Right atrium auricular region (tissue), 2 donors: ENCODE measurements at regions not wholly inside any gene's neighbourhood (a gene's known extent, or its start where the extent isn't known, plus 50 kb on each side); places are given as distances from the start of the nearest gene placed in this dataset.
"Not testable (repeated sequence)": the region's sequence is repeated elsewhere in the genome, so short reads cannot be mapped to it uniquely, and the experiment has no call there.

Source experiments
- DNase-seq: peaks from one replicate; pipeline ENCODE4 v3.0.0-alpha.2; 2019; ENCODE audit warnings: low spot score
- H3K27ac ChIP-seq, 2 donors: fragments of 200-600 bp; sonication (generic); 1 replicate in 1 of 2; 2 replicates in 1 of 2; pipeline ENCODE4 v1.5.1; 2016 to 2019
- H3K27me3 ChIP-seq, 2 donors: fragments of 200-600 bp; sonication (generic); one replicate each; pipeline versions ENCODE4 v1.5.1 to v1.6.0; 2017 to 2019
- H3K36me3 ChIP-seq: fragments of 200-600 bp; sonication (generic); one replicate; pipeline ENCODE4 v1.5.1; 2016
- H3K4me1 ChIP-seq, 2 donors: fragments of 200-600 bp; sonication (generic); one replicate each; pipeline versions ENCODE4 v1.5.1 to v1.6.0; 2017 to 2019
- H3K4me3 ChIP-seq, 2 donors: fragments of 200-600 bp; sonication (generic); 1 replicate in 1 of 2; 2 replicates in 1 of 2; pipeline ENCODE4 v1.5.1; 2017 to 2019; ENCODE audit warnings: mild to moderate bottlenecking in 1 of 2, moderate library complexity in 1 of 2
- H3K9me3 ChIP-seq, 2 donors: fragments of 200-600 bp; sonication (generic); one replicate each; pipeline ENCODE4 v1.5.1; 2019
- CTCF ChIP-seq, 2 donors: fragments of 200-600 bp; sonication (generic); IDR thresholded peaks; one replicate each; pipeline ENCODE4 v1.5.1; 2019; ENCODE audit warnings: antibody characterized with exemption in 2 of 2

DNA sequence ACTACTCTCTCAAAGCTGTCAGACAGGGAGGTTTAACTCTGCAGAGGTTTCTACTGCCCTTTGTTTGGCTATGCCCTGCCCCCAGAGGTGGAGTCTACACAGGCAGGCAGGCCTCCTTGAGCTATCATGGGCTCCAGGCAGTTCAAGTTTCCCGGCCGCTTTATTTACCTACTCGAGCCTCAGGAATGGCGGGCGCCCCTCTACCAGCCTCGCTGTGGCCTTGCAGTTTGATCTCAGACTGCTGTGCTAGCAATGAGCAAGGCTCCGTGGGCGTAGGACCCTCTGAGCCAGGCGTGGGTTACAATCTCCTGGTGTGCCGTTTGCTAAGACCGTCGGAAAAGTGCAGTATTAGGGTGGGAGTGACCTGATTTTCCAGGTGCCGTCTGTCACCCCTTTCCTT, 124.3 kb downstream of the PTCHD1 start:
- H3K27ac ChIP-seq, H3K27me3 ChIP-seq, H3K4me1 ChIP-seq, H3K4me3 ChIP-seq, H3K36me3 ChIP-seq, DNase-seq: not testable (repeated sequence)
- H3K9me3 ChIP-seq = peaks cover 0 to 17% of the 10 kb centered on the region in 2 donors

DNA sequence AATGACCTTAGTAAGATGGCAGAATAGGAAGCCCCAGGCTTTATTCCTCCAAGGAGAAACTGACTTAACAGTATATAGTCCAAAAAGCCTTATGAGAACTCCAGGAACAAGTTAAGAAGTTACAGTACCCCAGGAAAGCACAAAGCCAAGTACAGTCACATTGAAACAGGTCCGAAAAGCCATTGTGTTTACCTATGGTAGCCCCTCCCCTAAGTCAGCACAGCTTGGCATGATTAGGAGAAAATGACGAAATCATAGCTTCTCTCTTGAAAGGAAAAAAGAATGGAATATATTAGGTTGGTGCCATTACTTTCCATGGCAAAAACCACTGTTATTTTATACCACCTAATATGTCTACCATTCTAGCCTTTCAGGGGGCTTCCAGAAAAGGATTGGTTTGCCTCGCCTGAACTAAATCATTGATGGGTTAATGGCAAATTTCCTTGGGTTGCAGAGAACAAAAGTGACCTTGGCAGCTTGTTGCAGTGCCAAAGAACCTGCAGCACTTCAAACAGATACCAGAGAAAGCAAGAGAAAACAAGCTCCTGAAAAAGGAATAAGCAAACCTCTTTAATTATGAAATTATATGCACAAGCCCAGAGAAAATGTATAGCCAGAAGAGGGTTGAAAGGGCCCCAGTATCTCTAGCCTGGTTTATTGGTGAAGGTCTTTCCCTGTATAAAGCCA, 130.6 kb downstream of the PTCHD1 start:
- no peak for DNase-seq
- Histone ChIP-seq H3K36me3 (no peaks in the 10 kb centered on the region), H3K4me1 (no peaks in the 10 kb centered on the region), H3K9me3 (peaks cover 0 to 49% of the 10 kb centered on the region in 2 donors), H3K27ac (no peak overlapping the region), H3K27me3 (no peaks in the 10 kb centered on the region), H3K4me3 (no peak overlapping the region)
- TF ChIP-seq CTCF (IDR thresholded peaks at IDR 0.05) = no peak

DNA sequence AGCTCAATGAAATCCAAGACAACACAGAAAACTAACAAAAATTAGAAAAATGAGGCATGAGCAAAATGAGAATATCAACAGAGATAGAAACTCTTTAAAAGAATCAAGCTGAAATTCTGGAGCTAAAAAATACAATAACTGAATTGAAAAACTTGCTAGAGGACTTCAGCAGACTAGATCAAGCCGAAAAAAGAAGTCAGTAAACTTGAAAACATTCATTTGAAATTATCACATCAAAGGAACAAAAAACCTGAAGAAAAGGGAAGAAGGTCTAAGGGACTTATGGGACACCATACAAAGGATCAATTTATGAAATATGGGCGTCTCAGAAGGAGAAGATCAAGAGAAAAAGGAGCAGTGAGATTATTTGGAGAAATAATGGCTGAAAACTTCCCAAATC, 131.3 kb downstream of the PTCHD1 start:
- DNase-seq = no peak

DNA sequence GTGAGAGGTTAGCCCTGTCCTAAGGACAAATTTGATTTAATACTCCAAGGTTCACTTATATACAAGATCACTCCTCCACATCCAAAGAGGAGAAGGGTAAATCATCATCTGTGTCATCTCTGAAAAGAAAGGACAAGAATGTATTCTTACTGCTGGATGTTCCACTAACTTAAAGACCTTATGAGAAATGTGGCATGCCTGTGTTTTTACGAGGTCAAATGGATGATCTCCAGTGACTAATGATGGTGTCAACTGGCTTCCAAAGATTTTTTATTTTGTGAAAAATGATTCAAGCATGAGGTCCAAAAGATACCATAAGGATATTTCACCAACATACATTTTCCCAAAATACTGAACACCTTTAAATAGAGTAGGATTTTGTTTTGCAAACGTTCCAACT, 143.4 kb downstream of the PTCHD1 start:
- Histone ChIP-seq H3K27me3 (no peaks in the 10 kb centered on the region), H3K9me3 (peaks cover 0 to 12% of the 10 kb centered on the region in 2 donors), H3K27ac (no peak overlapping the region), H3K4me1 (no peaks in the 10 kb centered on the region), H3K36me3 (no peaks in the 10 kb centered on the region), H3K4me3 (no peak overlapping the region)
- DNase-seq = no peak
- TF ChIP-seq CTCF (IDR thresholded peaks at IDR 0.05) = no peak

More for the DNA sequence above, 131.3 kb downstream of the PTCHD1 start:
- Histone ChIP-seq H3K9me3 (peaks cover 0 to 46% of the 10 kb centered on the region in 2 donors), H3K4me1 (no peaks in the 10 kb centered on the region), H3K36me3 (no peaks in the 10 kb centered on the region), H3K27ac (no peak overlapping the region), H3K4me3 (no peak overlapping the region), H3K27me3 (no peaks in the 10 kb centered on the region)
- TF ChIP-seq CTCF (IDR thresholded peaks at IDR 0.05) = no peak

- Histone ChIP-seq H3K9me3 (peaks cover 0 to 12% of the 10 kb centered on the region in 2 donors), H3K36me3 (no peaks in the 10 kb centered on the region), H3K27me3 (no peaks in the 10 kb centered on the region), H3K4me3 (no peak overlapping the region), H3K4me1 (no peaks in the 10 kb centered on the region), H3K27ac (no peak overlapping the region)
- no peak for TF ChIP-seq CTCF (IDR thresholded peaks at IDR 0.05)
- DNase-seq = no peak
Measured at GRCh38 chrX:23478561-23478960, 143.9 kb downstream of the PTCHD1 start.

- Histone ChIP-seq H3K4me3 (no peak overlapping the region), H3K36me3 (no peaks in the 10 kb centered on the region), H3K9me3 (peaks cover 0 to 13% of the 10 kb centered on the region in 2 donors), H3K4me1 (no peaks in the 10 kb centered on the region), H3K27me3 (no peaks in the 10 kb centered on the region), H3K27ac (no peak overlapping the region)
- TF ChIP-seq CTCF (IDR thresholded peaks at IDR 0.05) = no peak
- DNase-seq = no peak
Measured at GRCh38 chrX:23482561-23482960, 147.9 kb downstream of the PTCHD1 start.
